ENCODE measurements at regions not wholly inside any gene's neighbourhood (a gene's known extent, or its start where the extent isn't known, plus 50 kb on each side); places are given as distances from the start of the nearest gene placed in this dataset.

DNA sequence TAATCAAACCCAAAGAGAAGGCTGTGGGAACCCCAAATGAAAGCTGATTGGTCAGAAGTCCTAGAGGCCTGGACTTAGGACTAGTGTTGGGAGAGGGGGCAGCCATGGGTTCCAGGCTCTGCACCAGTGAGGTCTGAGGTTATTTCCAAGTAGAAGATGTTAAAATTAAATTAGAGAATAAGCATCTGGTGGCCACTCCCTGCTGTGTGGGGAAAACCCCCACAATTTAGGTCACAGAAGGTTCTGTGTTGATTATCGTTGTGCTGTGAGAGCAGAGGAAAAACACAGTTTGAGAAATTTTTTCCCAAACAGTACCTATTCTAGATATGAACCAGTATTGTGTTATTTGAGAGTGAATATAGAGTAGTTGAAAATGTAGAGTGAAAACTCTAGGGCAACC is 53.9 kb upstream of the NSMCE3 start:
- no peak for DNase-seq (ENCODE audit: unreplicated experiment)
- intact Hi-C loops (cut with micrococcal nuclease), result no loop called here
- Mint-ChIP-seq H3K27ac (ENCODE audit: low read depth, unreplicated experiment) (no peak overlapping the region), H3K4me3 (ENCODE audit: unreplicated experiment) (no peak overlapping the region), H3K27me3 (ENCODE audit: insufficient read depth, unreplicated experiment) (peaks cover 15% of the 10 kb centered on the region), H3K4me1 (ENCODE audit: insufficient read depth, unreplicated experiment) (no peaks in the 10 kb centered on the region), H3K36me3 (ENCODE audit: insufficient read depth, unreplicated experiment) (no peaks in the 10 kb centered on the region), H3K9me3 (ENCODE audit: unreplicated experiment) (peaks cover 24% of the 10 kb centered on the region)
- POLR2A ChIA-PET, result no interaction called here
- no TSS peak for BruUV-seq (replicated peaks)
- CTCF ChIA-PET, result interaction anchor here (0.6 kb wide), 1 partner anchor 435 kb away, joined by 3 read pairs; no protein-coding TSS in a partner anchor
- TF ChIP-seq, protein P1, sequence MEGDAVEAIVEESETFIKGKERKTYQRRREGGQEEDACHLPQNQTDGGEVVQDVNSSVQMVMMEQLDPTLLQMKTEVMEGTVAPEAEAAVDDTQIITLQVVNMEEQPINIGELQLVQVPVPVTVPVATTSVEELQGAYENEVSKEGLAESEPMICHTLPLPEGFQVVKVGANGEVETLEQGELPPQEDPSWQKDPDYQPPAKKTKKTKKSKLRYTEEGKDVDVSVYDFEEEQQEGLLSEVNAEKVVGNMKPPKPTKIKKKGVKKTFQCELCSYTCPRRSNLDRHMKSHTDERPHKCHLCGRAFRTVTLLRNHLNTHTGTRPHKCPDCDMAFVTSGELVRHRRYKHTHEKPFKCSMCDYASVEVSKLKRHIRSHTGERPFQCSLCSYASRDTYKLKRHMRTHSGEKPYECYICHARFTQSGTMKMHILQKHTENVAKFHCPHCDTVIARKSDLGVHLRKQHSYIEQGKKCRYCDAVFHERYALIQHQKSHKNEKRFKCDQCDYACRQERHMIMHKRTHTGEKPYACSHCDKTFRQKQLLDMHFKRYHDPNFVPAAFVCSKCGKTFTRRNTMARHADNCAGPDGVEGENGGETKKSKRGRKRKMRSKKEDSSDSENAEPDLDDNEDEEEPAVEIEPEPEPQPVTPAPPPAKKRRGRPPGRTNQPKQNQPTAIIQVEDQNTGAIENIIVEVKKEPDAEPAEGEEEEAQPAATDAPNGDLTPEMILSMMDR (IDR thresholded peaks at IDR 0.05; ENCODE audit: unreplicated experiment), result no peak

DNA sequence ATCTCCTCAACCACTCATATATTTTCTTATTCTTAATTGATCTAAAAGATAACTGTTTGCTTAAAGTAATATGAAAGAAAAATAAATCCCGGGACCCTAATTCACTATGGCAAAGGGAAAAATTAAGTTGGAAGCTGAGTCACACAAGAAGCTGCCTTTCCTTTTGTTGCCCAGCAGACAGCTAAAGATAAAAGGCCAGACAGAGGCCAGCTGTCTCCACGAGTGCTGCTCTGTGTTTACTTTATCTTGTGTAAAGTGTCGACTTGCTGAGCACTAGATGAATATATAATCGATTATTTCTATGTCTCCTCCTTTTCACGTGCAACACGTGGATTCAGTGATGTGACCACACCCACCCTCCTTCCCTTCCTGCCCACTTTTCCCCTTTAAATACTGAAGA is 52.8 kb upstream of the NSMCE3 start:
- no peaks in the 10 kb centered on the region for H3K36me3 Mint-ChIP-seq (ENCODE audit: insufficient read depth, unreplicated experiment)
- no peak overlapping the region for H3K27ac Mint-ChIP-seq (ENCODE audit: low read depth, unreplicated experiment)
- no peaks in the 10 kb centered on the region for H3K4me1 Mint-ChIP-seq (ENCODE audit: insufficient read depth, unreplicated experiment)
- intact Hi-C loops (cut with micrococcal nuclease), result no loop called here
- peaks cover 24% of the 10 kb centered on the region for H3K9me3 Mint-ChIP-seq (ENCODE audit: unreplicated experiment)
- CTCF ChIA-PET, result no interaction called here
- POLR2A ChIA-PET, result interaction anchor here (1.3 kb wide), 1 partner anchor 13 kb away, joined by 4 read pairs; no protein-coding TSS in a partner anchor
- no peak overlapping the region for H3K4me3 Mint-ChIP-seq (ENCODE audit: unreplicated experiment)
- TF ChIP-seq, protein P1 (IDR thresholded peaks at IDR 0.05; ENCODE audit: unreplicated experiment), result no peak
- DNase-seq (ENCODE audit: unreplicated experiment), result no peak
- no TSS peak for BruUV-seq (replicated peaks)
- H3K27me3 Mint-ChIP-seq (ENCODE audit: insufficient read depth, unreplicated experiment), result peaks cover 15% of the 10 kb centered on the region

DNA sequence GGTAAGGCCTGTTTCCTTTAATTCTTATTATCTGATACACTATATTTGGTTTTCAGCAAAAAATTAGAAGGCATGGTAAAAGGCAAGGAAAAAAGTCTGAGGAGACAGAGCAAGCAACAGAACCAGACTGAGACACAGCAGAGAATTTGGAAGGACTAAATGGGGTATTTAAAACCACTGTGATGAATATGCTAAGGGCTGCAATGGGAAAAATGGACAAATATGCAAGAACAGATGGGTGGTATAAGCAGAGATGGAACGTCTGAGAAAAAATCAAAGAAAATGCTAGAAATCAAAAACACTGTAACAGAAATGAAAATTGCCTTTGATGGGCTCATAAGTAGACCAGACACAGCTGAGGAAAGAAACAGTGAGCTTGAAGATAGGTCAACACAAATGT is 50.8 kb upstream of the NSMCE3 start:
- POLR2A ChIA-PET, result interaction anchor here (0.6 kb wide), 1 partner anchor 8 kb away, joined by 3 read pairs; no protein-coding TSS in a partner anchor
- H3K4me1 Mint-ChIP-seq (ENCODE audit: insufficient read depth, unreplicated experiment), result no peaks in the 10 kb centered on the region
- H3K9me3 Mint-ChIP-seq (ENCODE audit: unreplicated experiment), result peaks cover 16% of the 10 kb centered on the region
- peaks cover 27% of the 10 kb centered on the region for H3K27me3 Mint-ChIP-seq (ENCODE audit: insufficient read depth, unreplicated experiment)
- intact Hi-C loops (cut with micrococcal nuclease), result no loop called here
- no peak for DNase-seq (ENCODE audit: unreplicated experiment)
- no TSS peak for BruUV-seq (replicated peaks)
- CTCF ChIA-PET, result interaction anchor here (0.6 kb wide), 1 partner anchor 82 kb away, joined by 4 read pairs; no protein-coding TSS in a partner anchor
- H3K4me3 Mint-ChIP-seq (ENCODE audit: unreplicated experiment), result no peak overlapping the region
- no peaks in the 10 kb centered on the region for H3K36me3 Mint-ChIP-seq (ENCODE audit: insufficient read depth, unreplicated experiment)
- H3K27ac Mint-ChIP-seq (ENCODE audit: low read depth, unreplicated experiment), result no peak overlapping the region
- TF ChIP-seq, protein P1 (IDR thresholded peaks at IDR 0.05; ENCODE audit: unreplicated experiment), result no peak

DNA sequence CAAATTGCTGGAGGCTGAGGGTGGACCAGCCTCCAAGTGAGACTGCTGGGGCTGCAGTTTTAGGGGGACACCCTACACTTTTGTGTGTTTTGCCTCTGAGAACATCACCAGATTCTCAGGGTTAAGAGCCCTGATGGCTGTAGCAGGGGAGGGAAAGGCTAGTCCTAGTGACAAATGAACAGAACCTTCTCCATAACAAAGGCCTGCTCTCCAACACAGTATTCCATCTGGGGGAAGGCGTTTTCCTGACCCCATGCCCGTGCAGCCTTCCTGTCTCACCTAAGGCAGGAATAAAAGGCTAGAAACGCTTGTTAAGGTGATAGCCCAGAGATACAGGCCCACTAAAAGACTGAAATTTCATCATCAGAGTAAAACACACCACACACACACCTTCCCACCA is 50.2 kb upstream of the NSMCE3 start:
- peaks cover 25% of the 10 kb centered on the region for H3K27me3 Mint-ChIP-seq (ENCODE audit: insufficient read depth, unreplicated experiment)
- DNase-seq (ENCODE audit: unreplicated experiment), result no peak
- no peaks in the 10 kb centered on the region for H3K36me3 Mint-ChIP-seq (ENCODE audit: insufficient read depth, unreplicated experiment)
- H3K4me1 Mint-ChIP-seq (ENCODE audit: insufficient read depth, unreplicated experiment), result no peaks in the 10 kb centered on the region
- ChIA-PET POLR2A (no interaction called here), CTCF (interaction anchor here (0.6 kb wide), 3 partner anchors 315 to 528 kb away, joined by 3 to 6 read pairs (median 5); no protein-coding TSS in a partner anchor)
- intact Hi-C loops (cut with micrococcal nuclease), result no loop called here
- H3K27ac Mint-ChIP-seq (ENCODE audit: low read depth, unreplicated experiment), result no peak overlapping the region
- TF ChIP-seq, protein P1 (IDR thresholded peaks at IDR 0.05; ENCODE audit: unreplicated experiment), result no peak
- H3K9me3 Mint-ChIP-seq (ENCODE audit: unreplicated experiment), result peaks cover 10% of the 10 kb centered on the region
- no TSS peak for BruUV-seq (replicated peaks)
- H3K4me3 Mint-ChIP-seq (ENCODE audit: unreplicated experiment), result no peak overlapping the region
